HG02938 (cell line): ENCODE measurements at regions not wholly inside any gene's neighbourhood (a gene's known extent, or its start where the extent isn't known, plus 50 kb on each side); places are given as distances from the start of the nearest gene placed in this dataset.
"Not testable (repeated sequence)": the region's sequence is repeated elsewhere in the genome, so short reads cannot be mapped to it uniquely, and the experiment has no call there.

Experiments
- ATAC-seq: cut with Tn5 transposase; IDR thresholded peaks from one replicate; pipeline ENCODE4 v1.9.1; 2021; ENCODE audit warnings: mild to moderate bottlenecking, moderate library complexity; ENCODE audit not compliant: unreplicated experiment

- ATAC-seq, result no peak
These were observed 218.7 kb downstream of the FOXD4L6 start for GRCh38 chr9:40909821-40910220.

DNA sequence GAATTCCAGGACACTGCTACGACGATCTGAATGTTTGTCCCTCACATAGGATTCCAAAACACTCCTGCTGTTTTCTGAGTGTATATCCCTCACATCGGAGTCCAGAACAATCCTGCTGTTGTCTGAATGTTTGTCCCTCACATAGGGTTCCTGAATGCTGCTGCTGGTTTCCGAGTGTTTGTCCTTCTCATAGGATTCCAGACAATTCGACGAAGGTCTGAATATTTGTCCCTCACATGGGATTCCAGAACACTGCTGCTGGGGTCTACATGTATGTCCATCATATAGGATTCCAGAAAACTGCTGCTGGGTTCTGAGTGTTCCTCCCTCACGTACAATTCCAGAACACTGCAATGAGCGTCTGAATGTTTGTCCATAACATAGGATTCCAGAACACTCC is 219.4 kb downstream of the FOXD4L6 start:
- ATAC-seq, result not testable (repeated sequence)

- no peak for ATAC-seq
These were observed 220.5 kb downstream of the FOXD4L6 start for GRCh38 chr9:40907657-40908624.

DNA sequence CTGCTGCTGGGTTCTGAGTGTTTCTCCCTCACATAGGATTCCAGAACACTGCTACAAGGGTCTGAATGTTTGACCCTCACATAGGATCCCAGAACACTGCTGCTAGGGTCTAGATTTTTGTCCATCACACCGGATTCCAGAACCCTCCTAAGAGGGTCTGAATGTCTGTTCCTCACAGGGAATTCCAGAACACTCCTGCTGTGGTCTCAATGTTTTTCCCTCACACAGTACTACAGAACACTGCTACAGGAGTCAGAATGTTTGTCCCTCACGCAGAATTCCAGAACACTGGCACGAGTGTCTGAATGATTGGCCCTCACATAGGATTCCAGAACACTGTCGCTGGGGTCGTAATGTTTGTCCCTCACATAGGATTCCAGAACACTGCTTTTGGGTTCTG is 221.6 kb downstream of the FOXD4L6 start:
- ATAC-seq, result not testable (repeated sequence)

DNA sequence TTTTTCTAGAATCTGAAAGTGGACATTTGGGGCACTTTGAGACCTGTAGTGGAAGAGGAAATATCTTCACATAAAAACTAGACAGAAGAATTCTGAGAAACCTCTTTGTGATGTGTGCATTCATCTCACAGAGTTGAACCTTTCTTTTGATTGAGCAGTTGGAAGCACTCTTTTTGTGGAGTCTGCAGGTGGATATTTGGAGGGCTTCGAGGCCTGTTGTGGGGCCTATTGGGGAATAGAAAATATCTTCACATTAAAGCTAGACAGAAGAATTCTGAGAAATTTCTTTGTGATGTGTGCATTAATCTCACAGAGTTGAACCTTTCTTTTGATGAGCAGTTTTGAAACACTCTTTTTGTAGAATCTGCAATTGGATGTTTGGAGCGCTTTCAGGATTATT is 236.2 kb downstream of the FOXD4L6 start:
- not testable (repeated sequence) for ATAC-seq

DNA sequence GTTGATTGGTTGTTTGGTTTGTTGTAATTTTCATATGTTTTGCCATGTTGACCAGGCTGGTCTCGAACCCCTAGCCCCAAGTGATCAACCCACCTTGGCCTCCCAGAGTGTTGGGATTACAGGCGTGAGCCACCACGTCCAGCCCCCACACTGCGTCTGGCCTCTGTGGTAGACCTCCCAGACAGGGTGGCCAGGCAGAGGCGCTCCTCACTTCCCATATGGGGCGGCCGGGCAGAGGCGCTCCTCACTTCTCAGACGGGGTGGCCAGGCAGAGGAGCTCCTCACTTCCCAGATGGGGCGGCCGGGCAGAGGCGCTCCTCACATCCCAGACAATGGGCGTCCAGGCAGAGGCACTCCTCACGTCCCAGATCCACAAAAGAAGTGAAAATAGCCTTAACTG is 242.6 kb downstream of the FOXD4L6 start:
- ATAC-seq, result not testable (repeated sequence)

DNA sequence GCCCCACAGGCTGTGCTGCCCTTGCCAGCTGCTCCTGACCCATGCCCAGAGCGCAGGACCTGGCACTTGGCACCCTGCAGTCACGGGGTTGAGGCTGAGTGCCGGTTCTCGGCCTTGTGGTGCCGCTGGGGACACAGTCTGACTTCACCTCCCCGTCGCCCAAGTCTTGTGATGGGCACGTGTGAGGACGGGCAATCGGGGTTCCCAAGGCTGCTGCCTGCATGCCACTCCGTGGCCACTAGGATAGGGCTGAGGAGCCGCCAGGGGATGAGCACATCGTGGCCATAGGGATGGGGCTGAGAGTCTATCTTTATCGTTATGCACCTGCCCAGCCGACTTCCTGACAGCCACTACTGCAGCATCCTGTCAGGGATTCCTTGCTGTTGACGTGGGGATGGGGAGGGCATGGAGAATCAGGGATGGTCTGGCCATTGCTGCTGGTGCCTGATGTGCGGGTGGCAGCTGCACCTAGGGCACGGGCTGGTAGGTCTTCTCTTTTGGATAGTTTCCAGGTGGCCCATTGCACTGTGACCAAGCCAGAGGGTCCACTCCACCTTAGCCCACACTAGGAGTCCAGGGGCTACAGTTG is 243.5 kb downstream of the FOXD4L6 start:
- ATAC-seq, result not testable (repeated sequence)

GRCh38 chr9:40884072-40884901 is 244.2 kb downstream of the FOXD4L6 start:
- ATAC-seq, result no peak

DNA sequence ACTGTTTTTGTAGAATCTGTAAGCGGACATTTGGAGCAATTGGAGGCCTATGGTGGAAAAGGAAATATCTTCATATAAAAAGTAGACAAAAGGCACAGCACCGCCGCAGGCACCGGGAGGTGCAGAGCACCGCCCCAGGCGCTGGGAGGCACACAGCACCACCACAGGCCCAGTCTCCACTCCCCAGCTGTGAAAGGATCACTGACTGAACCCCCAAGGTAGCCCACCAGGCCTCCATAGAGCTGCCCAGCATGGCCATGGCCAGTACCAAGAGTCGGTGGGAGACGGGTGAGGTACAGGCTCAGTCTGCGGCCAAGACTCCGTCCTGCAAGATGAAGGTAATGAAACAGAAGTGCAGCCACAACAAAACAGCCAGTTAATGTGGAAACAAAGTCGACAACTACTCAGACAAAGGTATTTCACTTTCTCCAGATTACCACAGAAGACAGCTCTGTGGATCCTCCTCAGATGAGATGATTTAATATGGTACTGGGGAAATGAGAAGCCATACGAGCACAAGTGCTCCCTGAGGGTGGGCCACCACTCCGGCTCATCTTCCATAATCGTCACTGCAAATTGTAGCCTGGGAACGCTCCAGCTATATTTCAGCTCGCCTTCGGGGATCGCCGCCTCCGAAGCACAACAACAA is 244.9 kb downstream of the FOXD4L6 start:
- ATAC-seq, result not testable (repeated sequence)

GRCh38 chr9:40873753-40874295 is 254.7 kb downstream of the FOXD4L6 start:
- not testable (repeated sequence) for ATAC-seq

- ATAC-seq, result not testable (repeated sequence)
These were observed 260.0 kb downstream of the FOXD4L6 start for GRCh38 chr9:40868437-40868836.
